GM12878 (cell line): ENCODE measurements at regions not wholly inside any gene's neighbourhood (a gene's known extent, or its start where the extent isn't known, plus 50 kb on each side); places are given as distances from the start of the nearest gene placed in this dataset.

Experiments
- ASH2L ChIP-seq: fragments of 300-600, 200-600 bp; sonication (generic); IDR thresholded peaks from 2 replicates; pipeline ENCODE4 v1.6.1; 2017; ENCODE audit warnings: low read depth, mild to moderate bottlenecking, borderline replicate concordance
- CBFB ChIP-seq: IDR thresholded peaks from 2 replicates; pipeline ENCODE4 v1.6.1; 2016; ENCODE audit warnings: antibody characterized with exemption, low read depth
- DPF2 ChIP-seq: fragments of 450-650 bp; IDR thresholded peaks from 2 replicates; pipeline ENCODE4 v1.6.1; 2017; ENCODE audit warnings: mild to moderate bottlenecking
- FOS ChIP-seq: IDR thresholded peaks from 3 replicates; pipeline ENCODE4 v1.6.1; 2011; ENCODE audit warnings: borderline replicate concordance; ENCODE audit not compliant: insufficient read length; ENCODE audit errors: extremely low read depth
- HSF1 ChIP-seq: fragments of 150-350 bp; IDR thresholded peaks from 2 replicates; pipeline ENCODE4 v1.6.1; 2014; ENCODE audit warnings: mild to moderate bottlenecking, low read depth, low read length
- NFYA ChIP-seq: IDR thresholded peaks from 2 replicates; pipeline ENCODE4 v1.6.1; 2011; ENCODE audit warnings: low read depth, mild to moderate bottlenecking, low read length, improper control_type of control experiment, borderline replicate concordance
- NR2C2 ChIP-seq: IDR thresholded peaks from 2 replicates; pipeline ENCODE4 v1.6.1; 2011; ENCODE audit warnings: borderline replicate concordance, low read depth; ENCODE audit not compliant: control insufficient read depth, insufficient read length
- PAX8 ChIP-seq: fragments of 450-650 bp; IDR thresholded peaks from 2 replicates; pipeline ENCODE4 v1.6.1; 2017; ENCODE audit warnings: mild to moderate bottlenecking, moderate library complexity
- TAF1 ChIP-seq: IDR thresholded peaks from 2 replicates; pipeline ENCODE4 v1.6.1; 2011; ENCODE audit warnings: mild to moderate bottlenecking, low read depth, low read length, borderline replicate concordance
- TCF12 ChIP-seq: IDR thresholded peaks from 2 replicates; pipeline ENCODE4 v1.6.1; 2011; ENCODE audit warnings: low read depth, mild to moderate bottlenecking, low read length
- WRNIP1 ChIP-seq: IDR thresholded peaks from 2 replicates; pipeline ENCODE4 v1.6.1; 2011; ENCODE audit warnings: low read depth, low read length, improper control_type of control experiment, borderline replicate concordance
- TF ChIP-seq, protein P1 (sequence below): fragments of 450-650 bp; IDR thresholded peaks from 2 replicates; pipeline ENCODE4 v1.6.1; 2017; ENCODE audit warnings: mild to moderate bottlenecking, moderate library complexity

GRCh38 chr20:46807998-46808397, 86.6 kb upstream of the EYA2 start (continued):
- TF ChIP-seq, protein P1, sequence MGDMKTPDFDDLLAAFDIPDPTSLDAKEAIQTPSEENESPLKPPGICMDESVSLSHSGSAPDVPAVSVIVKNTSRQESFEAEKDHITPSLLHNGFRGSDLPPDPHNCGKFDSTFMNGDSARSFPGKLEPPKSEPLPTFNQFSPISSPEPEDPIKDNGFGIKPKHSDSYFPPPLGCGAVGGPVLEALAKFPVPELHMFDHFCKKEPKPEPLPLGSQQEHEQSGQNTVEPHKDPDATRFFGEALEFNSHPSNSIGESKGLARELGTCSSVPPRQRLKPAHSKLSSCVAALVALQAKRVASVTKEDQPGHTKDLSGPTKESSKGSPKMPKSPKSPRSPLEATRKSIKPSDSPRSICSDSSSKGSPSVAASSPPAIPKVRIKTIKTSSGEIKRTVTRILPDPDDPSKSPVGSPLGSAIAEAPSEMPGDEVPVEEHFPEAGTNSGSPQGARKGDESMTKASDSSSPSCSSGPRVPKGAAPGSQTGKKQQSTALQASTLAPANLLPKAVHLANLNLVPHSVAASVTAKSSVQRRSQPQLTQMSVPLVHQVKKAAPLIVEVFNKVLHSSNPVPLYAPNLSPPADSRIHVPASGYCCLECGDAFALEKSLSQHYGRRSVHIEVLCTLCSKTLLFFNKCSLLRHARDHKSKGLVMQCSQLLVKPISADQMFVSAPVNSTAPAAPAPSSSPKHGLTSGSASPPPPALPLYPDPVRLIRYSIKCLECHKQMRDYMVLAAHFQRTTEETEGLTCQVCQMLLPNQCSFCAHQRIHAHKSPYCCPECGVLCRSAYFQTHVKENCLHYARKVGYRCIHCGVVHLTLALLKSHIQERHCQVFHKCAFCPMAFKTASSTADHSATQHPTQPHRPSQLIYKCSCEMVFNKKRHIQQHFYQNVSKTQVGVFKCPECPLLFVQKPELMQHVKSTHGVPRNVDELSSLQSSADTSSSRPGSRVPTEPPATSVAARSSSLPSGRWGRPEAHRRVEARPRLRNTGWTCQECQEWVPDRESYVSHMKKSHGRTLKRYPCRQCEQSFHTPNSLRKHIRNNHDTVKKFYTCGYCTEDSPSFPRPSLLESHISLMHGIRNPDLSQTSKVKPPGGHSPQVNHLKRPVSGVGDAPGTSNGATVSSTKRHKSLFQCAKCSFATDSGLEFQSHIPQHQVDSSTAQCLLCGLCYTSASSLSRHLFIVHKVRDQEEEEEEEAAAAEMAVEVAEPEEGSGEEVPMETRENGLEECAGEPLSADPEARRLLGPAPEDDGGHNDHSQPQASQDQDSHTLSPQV: no peak
- TF ChIP-seq DPF2: no peak
- TF ChIP-seq NR2C2: no peak
- no peak for TF ChIP-seq ASH2L
- no peak for TF ChIP-seq NFYA
- TF ChIP-seq HSF1: no peak
- no peak for TF ChIP-seq FOS
- TF ChIP-seq CBFB: no peak
- TF ChIP-seq PAX8: no peak
- TF ChIP-seq TCF12: no peak
- TF ChIP-seq TAF1: no peak
- no peak for TF ChIP-seq WRNIP1
